Ovary (tissue), 3 donors: ENCODE measurements at regions not wholly inside any gene's neighbourhood (a gene's known extent, or its start where the extent isn't known, plus 50 kb on each side); places are given as distances from the start of the nearest gene placed in this dataset.

Experiments
- EP300 ChIP-seq: sonication (generic); formaldehyde crosslinking; IDR thresholded peaks from one replicate; pipeline ENCODE4 v1.6.1; 2017; ENCODE audit warnings: antibody characterized with exemption
- POLR2A ChIP-seq: fragments of 450-650 bp; IDR thresholded peaks from one replicate; pipeline ENCODE4 v1.6.1; 2017; ENCODE audit warnings: antibody characterized with exemption, mild to moderate bottlenecking, moderate library complexity
- TF ChIP-seq, protein P1 (sequence below), 3 donors: fragments of 450-650 bp in 2 of 3; fragments of 200-600 bp in 1 of 3; IDR thresholded peaks; one replicate each; pipeline versions ENCODE4 v1.5.1 to v1.8.0; 2016 to 2022; ENCODE audit warnings: antibody characterized with exemption in 3 of 3, mild to moderate bottlenecking in 1 of 3
- donor health status: DM: no; HTN: no; CAD: no.

DNA sequence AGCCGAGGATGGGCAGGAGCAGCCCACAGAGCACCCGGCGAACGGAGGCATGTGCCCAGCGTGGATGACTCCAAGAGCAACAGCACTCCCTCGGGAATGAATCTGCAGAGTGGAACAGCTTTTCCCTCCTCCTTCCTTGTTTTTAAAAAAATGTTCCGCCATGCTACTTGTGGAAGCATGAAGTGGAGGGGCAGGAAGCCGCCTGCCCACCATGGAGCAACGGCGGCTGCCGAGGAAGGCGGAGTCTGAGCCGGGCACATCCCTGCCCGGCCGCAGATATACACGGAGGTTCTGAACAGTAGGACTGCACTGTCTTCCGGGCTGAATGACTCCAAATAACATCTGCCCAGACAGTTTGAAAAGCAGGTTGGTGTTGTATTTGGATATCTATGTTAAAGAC, 65.2 kb downstream of the SOX1 start:
- TF ChIP-seq, protein P1, sequence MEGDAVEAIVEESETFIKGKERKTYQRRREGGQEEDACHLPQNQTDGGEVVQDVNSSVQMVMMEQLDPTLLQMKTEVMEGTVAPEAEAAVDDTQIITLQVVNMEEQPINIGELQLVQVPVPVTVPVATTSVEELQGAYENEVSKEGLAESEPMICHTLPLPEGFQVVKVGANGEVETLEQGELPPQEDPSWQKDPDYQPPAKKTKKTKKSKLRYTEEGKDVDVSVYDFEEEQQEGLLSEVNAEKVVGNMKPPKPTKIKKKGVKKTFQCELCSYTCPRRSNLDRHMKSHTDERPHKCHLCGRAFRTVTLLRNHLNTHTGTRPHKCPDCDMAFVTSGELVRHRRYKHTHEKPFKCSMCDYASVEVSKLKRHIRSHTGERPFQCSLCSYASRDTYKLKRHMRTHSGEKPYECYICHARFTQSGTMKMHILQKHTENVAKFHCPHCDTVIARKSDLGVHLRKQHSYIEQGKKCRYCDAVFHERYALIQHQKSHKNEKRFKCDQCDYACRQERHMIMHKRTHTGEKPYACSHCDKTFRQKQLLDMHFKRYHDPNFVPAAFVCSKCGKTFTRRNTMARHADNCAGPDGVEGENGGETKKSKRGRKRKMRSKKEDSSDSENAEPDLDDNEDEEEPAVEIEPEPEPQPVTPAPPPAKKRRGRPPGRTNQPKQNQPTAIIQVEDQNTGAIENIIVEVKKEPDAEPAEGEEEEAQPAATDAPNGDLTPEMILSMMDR (IDR thresholded peaks at IDR 0.05), result no peak
- TF ChIP-seq POLR2A (no peak), EP300 (no peak)
